Naive thymus-derived CD4-positive, alpha-beta T cell (primary cell): ENCODE measurements at regions not wholly inside any gene's neighbourhood (a gene's known extent, or its start where the extent isn't known, plus 50 kb on each side); places are given as distances from the start of the nearest gene placed in this dataset.

ENCODE experiments used
- ATAC-seq: fragments of 150-1000 bp; cut with Tn5 transposase; 2 replicates; pipeline ENCODE4 v1.10.0; 2021; ENCODE audit warnings: mild to moderate bottlenecking, moderate library complexity
- CTCF ChIA-PET: fragments of 350-600 bp; sonication (Branson Sonifier 250); formaldehyde crosslinking; loops from one replicate; lab custom pipeline; 2021; ENCODE audit warnings: antibody characterized with exemption; lab: Charles Lee
- POLR2A ChIA-PET: fragments of 350-600 bp; sonication (Branson Sonifier 250); formaldehyde crosslinking; loops from one replicate; lab custom pipeline; 2021; ENCODE audit warnings: antibody characterized with exemption, inconsistent platforms; lab: Charles Lee
- DNase-seq, 9 donors: peaks; one replicate each; pipeline versions ENCODE4 v3.0.0 to v3.0.0-alpha.2; 2020 to 2022; ENCODE audit warnings: mixed read lengths in 1 of 9
- H3K27ac ChIP-seq: one replicate; pipeline ENCODE4 v1.7.0; 2013; ENCODE audit warnings: mild to moderate bottlenecking, low read depth, low read length, moderate library complexity
- H3K27me3 ChIP-seq, 2 donors: one replicate each; pipeline ENCODE4 v1.7.0; 2013; ENCODE audit warnings: low read length in 2 of 2, mild to moderate bottlenecking in 2 of 2, moderate library complexity in 2 of 2; ENCODE audit not compliant: control insufficient read depth in 2 of 2, insufficient read depth in 2 of 2
- H3K36me3 ChIP-seq, 3 experiments: 1 replicate in 2 of 3; 2 replicates in 1 of 3; pipeline ENCODE4 v1.7.0; 2013; ENCODE audit warnings: low read length in 3 of 3, mild to moderate bottlenecking in 3 of 3, moderate library complexity in 1 of 3; ENCODE audit not compliant: insufficient read depth in 3 of 3, control insufficient read depth in 2 of 3
- H3K4me1 ChIP-seq, 2 donors: one replicate each; pipeline ENCODE4 v1.7.0; 2013; ENCODE audit warnings: low read length in 2 of 2, mild to moderate bottlenecking in 2 of 2, moderate library complexity in 1 of 2; ENCODE audit not compliant: control insufficient read depth in 2 of 2, insufficient read depth in 2 of 2
- H3K4me3 ChIP-seq: 2 replicates; pipeline ENCODE4 v1.7.0; 2013; ENCODE audit warnings: mild to moderate bottlenecking, low read length
- H3K9me3 ChIP-seq, 3 experiments: 1 replicate in 2 of 3; 2 replicates in 1 of 3; pipeline ENCODE4 v1.7.0; 2013; ENCODE audit warnings: low read length in 3 of 3; ENCODE audit not compliant: control insufficient read depth in 2 of 3
- H3K27ac Mint-ChIP-seq, 9 donors: one replicate each; pipeline ENCODE4 v1.8.0; 2020 to 2022; ENCODE audit warnings: mixed read lengths in 9 of 9, mild to moderate bottlenecking in 8 of 9, moderate library complexity in 5 of 9, inconsistent platforms in 2 of 9
- H3K27me3 Mint-ChIP-seq, 5 donors: one replicate each; pipeline ENCODE4 v1.8.0; 2021 to 2022; ENCODE audit warnings: mixed read lengths in 5 of 5, mild to moderate bottlenecking in 1 of 5
- H3K36me3 Mint-ChIP-seq, 5 donors: one replicate each; pipeline ENCODE4 v1.8.0; 2020 to 2022; ENCODE audit warnings: mixed read lengths in 5 of 5, mild to moderate bottlenecking in 3 of 5, inconsistent platforms in 1 of 5
- H3K4me1 Mint-ChIP-seq, 7 donors: one replicate each; pipeline ENCODE4 v1.8.0; 2020 to 2022; ENCODE audit warnings: mixed read lengths in 7 of 7, mild to moderate bottlenecking in 3 of 7, inconsistent platforms in 1 of 7
- H3K4me3 Mint-ChIP-seq, 10 donors: one replicate each; pipeline ENCODE4 v1.8.0; 2020 to 2022; ENCODE audit warnings: mild to moderate bottlenecking in 10 of 10, mixed read lengths in 10 of 10, moderate library complexity in 6 of 10, inconsistent platforms in 2 of 10
- H3K9me3 Mint-ChIP-seq, 11 donors: one replicate each; pipeline ENCODE4 v1.8.0; 2020 to 2022; ENCODE audit warnings: mixed read lengths in 11 of 11, mild to moderate bottlenecking in 4 of 11, inconsistent platforms in 1 of 11, moderate library complexity in 1 of 11
- intact Hi-C, 2 donors: fragments of 100-400 bp; cut with micrococcal nuclease; formaldehyde crosslinking; loops; one replicate each; pipeline ENCODE4 v1.15.1; 2023

DNA sequence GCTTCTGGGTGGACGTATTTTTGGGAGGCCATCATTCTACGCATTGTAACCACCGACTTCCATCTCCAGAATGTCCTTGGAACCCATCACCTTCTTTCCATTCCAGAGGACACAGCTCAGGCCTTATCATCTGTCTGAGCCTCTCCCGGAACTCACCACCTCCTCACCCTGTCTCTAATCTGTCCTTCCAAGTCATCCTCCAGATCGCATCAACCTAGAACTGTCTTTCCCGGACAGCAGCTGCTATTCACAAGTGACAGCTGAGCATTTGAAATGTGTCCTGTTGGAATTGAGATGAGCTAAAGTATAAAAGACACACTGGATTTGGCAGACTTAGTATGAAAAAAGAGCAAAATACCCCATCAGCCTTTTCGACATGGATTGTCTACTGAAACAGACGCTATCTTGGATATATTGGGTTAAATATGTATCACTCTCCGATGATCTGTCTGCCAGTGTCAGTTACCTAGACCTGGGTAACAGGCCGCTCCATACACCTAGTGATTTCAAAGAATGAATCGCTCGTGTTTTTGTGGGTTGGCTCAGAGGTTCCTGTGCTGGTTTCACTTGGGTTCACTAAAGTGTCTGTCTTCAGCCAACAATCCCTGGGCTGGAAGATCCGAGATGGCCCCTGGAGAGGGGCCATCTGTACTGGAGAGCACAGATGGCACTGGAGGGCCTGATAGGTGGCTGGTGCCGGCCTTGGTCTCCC lies 104.4 kb upstream of the RFLNA start:
- CTCF ChIA-PET: no interaction called here
- peaks cover 0 to 5% (median 0%) of the 10 kb centered on the region in 5 donors for H3K36me3 Mint-ChIP-seq
- POLR2A ChIA-PET: no interaction called here
- ATAC-seq (no peak), DNase-seq (no peak)
- intact Hi-C loops: no loop called here
- H3K9me3 Mint-ChIP-seq: peaks cover 0 to 15% (median 0%) of the 10 kb centered on the region in 11 donors
- peaks cover 0 to 14% (median 0%) of the 10 kb centered on the region in 7 donors for H3K4me1 Mint-ChIP-seq
- Histone ChIP-seq H3K4me1 (no peaks in the 10 kb centered on the region), H3K27me3 (no peaks in the 10 kb centered on the region), H3K4me3 (no peak overlapping the region), H3K27ac (no peak overlapping the region), H3K9me3 (no peaks in the 10 kb centered on the region), H3K36me3 (no peaks in the 10 kb centered on the region)
- no peak overlapping the region for H3K4me3 Mint-ChIP-seq
- peaks cover 0 to 6% (median 0%) of the 10 kb centered on the region in 5 donors for H3K27me3 Mint-ChIP-seq
- peak overlapping the region in 1 of 9 donors; percentile 14 for H3K27ac Mint-ChIP-seq

DNA sequence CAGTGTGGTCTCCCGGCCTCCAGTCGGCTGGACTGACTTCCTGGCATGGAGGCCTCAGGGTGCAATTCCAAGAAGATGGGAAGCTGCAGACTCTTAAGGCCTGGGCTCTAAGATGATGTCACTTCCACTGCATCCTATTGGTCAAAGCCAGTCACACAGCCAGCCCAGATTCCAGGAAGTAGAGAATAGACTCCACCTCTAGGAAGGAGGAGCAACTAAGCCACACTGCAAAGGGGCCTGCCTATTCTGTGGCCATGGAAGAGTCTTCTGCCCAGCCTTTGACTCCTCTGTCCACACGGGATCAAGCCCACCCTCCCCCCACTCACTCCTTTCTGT lies 103.9 kb upstream of the RFLNA start:
- H3K4me1 Mint-ChIP-seq: peaks cover 0 to 14% (median 0%) of the 10 kb centered on the region in 7 donors

DNA sequence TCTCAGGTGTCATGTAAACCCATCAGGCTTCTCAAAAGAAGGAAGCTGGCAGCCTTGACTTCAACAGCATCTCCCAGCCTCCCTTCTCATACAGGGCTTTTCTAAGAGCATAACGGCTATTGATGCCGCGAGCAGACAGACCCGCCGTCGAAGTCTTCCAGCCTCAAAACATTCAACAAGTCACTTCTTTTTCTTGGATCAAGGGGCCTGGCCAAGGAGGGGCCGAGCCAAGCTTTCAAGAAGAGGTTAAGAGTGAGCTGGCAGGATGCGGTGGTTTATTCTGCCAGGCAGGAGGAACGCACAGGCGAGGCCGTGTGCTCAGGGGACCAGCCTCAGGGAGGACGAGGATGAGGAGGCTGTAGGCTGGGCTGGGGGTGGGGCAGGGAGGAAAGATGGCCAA lies 102.9 kb upstream of the RFLNA start:
- CTCF ChIA-PET: no interaction called here
- DNase-seq (no peak), ATAC-seq (no peak)
- no peaks in the 10 kb centered on the region for H3K4me1 ChIP-seq
- H3K27ac Mint-ChIP-seq: no peak overlapping the region
- H3K36me3 ChIP-seq: no peaks in the 10 kb centered on the region
- no peaks in the 10 kb centered on the region for H3K27me3 ChIP-seq
- H3K4me3 ChIP-seq: no peak overlapping the region
- H3K4me1 Mint-ChIP-seq: peaks cover 0 to 14% (median 0%) of the 10 kb centered on the region in 7 donors
- H3K27me3 Mint-ChIP-seq: peaks cover 0 to 9% (median 0%) of the 10 kb centered on the region in 5 donors
- no peak overlapping the region for H3K4me3 Mint-ChIP-seq
- intact Hi-C loops: no loop called here
- H3K9me3 Mint-ChIP-seq: peaks cover 0 to 22% (median under 1%) of the 10 kb centered on the region in 11 donors
- no peak overlapping the region for H3K27ac ChIP-seq
- POLR2A ChIA-PET: no interaction called here
- H3K36me3 Mint-ChIP-seq: peaks cover 0 to 5% (median 0%) of the 10 kb centered on the region in 5 donors
- H3K9me3 ChIP-seq: no peaks in the 10 kb centered on the region

More for the DNA sequence above, 103.9 kb upstream of the RFLNA start:
- Histone ChIP-seq H3K36me3 (no peaks in the 10 kb centered on the region), H3K27me3 (no peaks in the 10 kb centered on the region), H3K4me3 (no peak overlapping the region), H3K4me1 (no peaks in the 10 kb centered on the region), H3K27ac (no peak overlapping the region), H3K9me3 (no peaks in the 10 kb centered on the region)
- H3K27ac Mint-ChIP-seq: no peak overlapping the region
- ATAC-seq: no peak
- no peak for DNase-seq
- ChIA-PET POLR2A (no interaction called here), CTCF (no interaction called here)
- no peak overlapping the region for H3K4me3 Mint-ChIP-seq
- H3K36me3 Mint-ChIP-seq: peaks cover 0 to 5% (median 0%) of the 10 kb centered on the region in 5 donors
- peaks cover 0 to 6% (median 0%) of the 10 kb centered on the region in 5 donors for H3K27me3 Mint-ChIP-seq
- intact Hi-C loops: no loop called here
- peaks cover 0 to 15% (median 0%) of the 10 kb centered on the region in 11 donors for H3K9me3 Mint-ChIP-seq

DNA sequence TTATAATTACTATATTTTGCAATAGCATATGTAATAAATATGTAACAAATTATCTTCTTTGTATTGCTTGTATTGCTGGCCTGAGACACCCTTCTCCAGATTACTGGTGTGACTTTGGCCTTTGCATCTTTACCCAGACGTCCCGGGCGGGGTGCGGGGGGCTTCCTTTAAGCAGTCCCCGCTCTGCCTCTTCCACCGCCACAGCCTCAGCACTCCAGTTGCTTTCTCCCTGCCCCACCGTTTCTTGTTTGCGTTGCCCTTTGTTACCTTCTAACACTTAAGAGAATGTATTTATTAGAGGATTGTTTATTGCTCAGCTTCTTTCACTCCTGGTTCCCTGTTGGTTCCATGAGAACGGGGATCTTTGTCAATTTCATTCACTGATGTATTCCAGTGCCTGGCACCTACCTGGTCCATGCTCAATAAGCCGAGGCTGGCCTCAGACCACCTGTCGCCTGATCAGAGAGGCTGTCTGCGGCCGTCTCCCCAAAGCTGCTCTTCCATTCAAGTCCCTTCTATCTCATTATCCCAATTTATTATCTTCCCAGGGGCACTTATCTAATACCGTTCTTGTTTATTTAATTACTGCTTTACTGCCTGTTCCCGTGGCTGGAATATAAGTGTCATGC lies 100.5 kb upstream of the RFLNA start:
- H3K9me3 Mint-ChIP-seq: peaks cover 0 to 26% (median 8%) of the 10 kb centered on the region in 11 donors
- intact Hi-C loops: no loop called here
- Histone ChIP-seq H3K4me3 (no peak overlapping the region), H3K4me1 (no peaks in the 10 kb centered on the region), H3K36me3 (no peaks in the 10 kb centered on the region), H3K9me3 (no peaks in the 10 kb centered on the region), H3K27ac (no peak overlapping the region), H3K27me3 (no peaks in the 10 kb centered on the region)
- peaks cover 0 to 5% (median 0%) of the 10 kb centered on the region in 5 donors for H3K36me3 Mint-ChIP-seq
- peaks cover 0 to 14% (median 0%) of the 10 kb centered on the region in 5 donors for H3K27me3 Mint-ChIP-seq
- ChIA-PET POLR2A (no interaction called here), CTCF (interaction anchor here (0.6 to 1.0 kb wide), 2 partner anchors 66 to 76 kb away, joined by 3 to 4 read pairs; no protein-coding TSS in a partner anchor)
- DNase-seq (no peak), ATAC-seq (no peak)
- H3K27ac Mint-ChIP-seq: no peak overlapping the region
- peaks cover 0 to 14% (median 0%) of the 10 kb centered on the region in 7 donors for H3K4me1 Mint-ChIP-seq
- no peak overlapping the region for H3K4me3 Mint-ChIP-seq

DNA sequence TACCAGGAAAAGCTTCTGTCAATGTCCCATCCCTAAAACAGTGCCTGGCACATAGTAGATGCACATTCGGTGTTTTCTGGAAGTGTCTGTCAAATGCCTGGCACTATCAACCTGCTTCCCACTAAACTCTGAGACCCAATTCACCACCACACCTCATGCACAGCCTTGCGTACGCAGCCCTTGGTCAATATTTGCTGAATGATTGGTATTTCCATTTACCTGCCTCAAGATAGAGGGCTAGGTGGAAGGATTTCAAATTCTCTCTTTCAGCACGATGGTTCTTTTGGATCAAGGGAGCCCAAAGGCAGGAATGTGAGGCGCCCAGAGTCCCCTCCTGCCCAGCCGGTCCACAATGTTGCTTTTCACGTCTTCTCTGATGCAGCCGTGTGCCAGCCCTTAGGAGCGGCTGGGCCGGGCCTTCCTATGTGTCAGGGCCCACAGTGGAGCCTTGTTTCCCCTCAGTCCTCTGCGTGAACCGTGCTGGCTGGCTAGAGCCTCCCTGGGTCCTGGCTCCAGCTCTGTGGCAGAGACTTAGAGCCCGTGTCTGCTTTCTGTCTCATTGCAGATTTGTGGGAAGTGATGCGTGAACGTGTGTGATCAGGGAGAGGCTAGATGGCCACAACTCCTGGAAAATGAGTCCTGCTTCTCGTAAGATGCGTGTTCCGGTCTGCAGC lies 99.9 kb upstream of the RFLNA start:
- Mint-ChIP-seq H3K27me3 (peaks cover 0 to 14% (median 0%) of the 10 kb centered on the region in 5 donors), H3K9me3 (peaks cover 0 to 26% (median 8%) of the 10 kb centered on the region in 11 donors), H3K27ac (no peak overlapping the region), H3K4me1 (peaks cover 0 to 14% (median 0%) of the 10 kb centered on the region in 7 donors), H3K36me3 (peaks cover 0 to 5% (median 0%) of the 10 kb centered on the region in 5 donors), H3K4me3 (no peak overlapping the region)
- CTCF ChIA-PET: interaction anchor here (0.6 kb wide), 1 partner anchor 66 kb away, joined by 3 read pairs; no protein-coding TSS in a partner anchor
- no peaks in the 10 kb centered on the region for H3K9me3 ChIP-seq
- H3K36me3 ChIP-seq: no peaks in the 10 kb centered on the region
- no peak for ATAC-seq
- no peak for DNase-seq
- no peak overlapping the region for H3K27ac ChIP-seq
- POLR2A ChIA-PET: no interaction called here
- intact Hi-C loops: no loop called here
- no peaks in the 10 kb centered on the region for H3K4me1 ChIP-seq
- no peak overlapping the region for H3K4me3 ChIP-seq
- H3K27me3 ChIP-seq: no peaks in the 10 kb centered on the region

DNA sequence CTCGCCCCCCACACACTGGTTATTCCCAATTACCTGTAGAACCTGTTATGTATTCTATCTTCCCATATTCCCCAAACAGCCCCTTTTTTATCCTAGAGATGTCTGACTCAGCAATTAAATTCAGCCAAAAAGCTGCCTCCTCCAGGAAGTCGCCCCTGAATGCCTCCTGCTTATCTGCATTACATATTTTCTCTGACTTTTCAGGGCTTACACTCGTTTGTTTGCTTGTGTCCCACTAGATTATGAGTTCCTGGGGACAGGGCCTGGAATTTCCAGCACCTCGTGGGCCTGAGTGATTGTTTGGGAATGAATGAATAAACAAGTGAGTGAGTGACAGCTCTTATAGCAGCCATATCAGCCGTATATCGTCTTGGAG lies 99.3 kb upstream of the RFLNA start:
- ChIA-PET CTCF (no interaction called here), POLR2A (no interaction called here)
- Mint-ChIP-seq H3K36me3 (peaks cover 0 to 5% (median 0%) of the 10 kb centered on the region in 5 donors), H3K27me3 (peaks cover 0 to 14% (median 0%) of the 10 kb centered on the region in 5 donors), H3K9me3 (peaks cover 0 to 26% (median 8%) of the 10 kb centered on the region in 11 donors), H3K4me3 (no peak overlapping the region), H3K27ac (no peak overlapping the region), H3K4me1 (peaks cover 0 to 10% (median 0%) of the 10 kb centered on the region in 7 donors)
- DNase-seq (no peak), ATAC-seq (no peak)
- intact Hi-C loops: no loop called here
- no peak overlapping the region for H3K4me3 ChIP-seq
- H3K4me1 ChIP-seq: no peaks in the 10 kb centered on the region
- H3K36me3 ChIP-seq: no peaks in the 10 kb centered on the region
- H3K27ac ChIP-seq: no peak overlapping the region
- H3K9me3 ChIP-seq: no peaks in the 10 kb centered on the region
- no peaks in the 10 kb centered on the region for H3K27me3 ChIP-seq
